ENCODE measurements at regions not wholly inside any gene's neighbourhood (a gene's known extent, or its start where the extent isn't known, plus 50 kb on each side); places are given as distances from the start of the nearest gene placed in this dataset.
"Not testable (repeated sequence)": the region's sequence is repeated elsewhere in the genome, so short reads cannot be mapped to it uniquely, and the experiment has no call there.

DNA sequence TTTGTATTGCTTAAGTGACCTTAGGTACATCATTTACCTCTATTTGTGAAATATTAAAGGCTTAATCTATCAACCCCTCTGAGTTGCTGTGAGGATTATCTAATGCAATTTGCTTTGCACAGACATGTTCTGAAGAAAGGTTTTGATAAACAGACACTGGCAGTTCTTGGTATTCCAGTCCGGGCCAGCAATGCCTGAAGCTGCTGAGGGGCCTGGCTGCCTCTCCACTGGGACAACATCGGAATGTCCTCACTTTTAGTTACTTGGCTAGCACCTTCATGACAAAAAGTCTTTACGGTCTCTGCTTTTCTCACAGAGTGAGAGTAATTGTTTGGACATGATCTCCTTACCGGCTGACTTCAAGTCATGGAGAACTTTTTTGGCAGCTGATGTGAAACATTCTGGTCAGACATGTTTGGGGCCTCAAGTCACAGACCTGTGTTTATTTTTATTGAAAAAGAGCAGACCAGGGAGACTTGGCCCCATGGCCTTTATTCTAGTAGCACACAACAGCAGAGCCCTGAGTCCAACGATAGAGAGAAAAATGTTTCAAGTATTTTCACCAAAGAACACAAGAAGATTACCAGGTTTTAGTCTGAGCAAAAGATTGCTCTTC is 1112.3 kb upstream of the FANCL start:
- no peak for DNase-seq

DNA sequence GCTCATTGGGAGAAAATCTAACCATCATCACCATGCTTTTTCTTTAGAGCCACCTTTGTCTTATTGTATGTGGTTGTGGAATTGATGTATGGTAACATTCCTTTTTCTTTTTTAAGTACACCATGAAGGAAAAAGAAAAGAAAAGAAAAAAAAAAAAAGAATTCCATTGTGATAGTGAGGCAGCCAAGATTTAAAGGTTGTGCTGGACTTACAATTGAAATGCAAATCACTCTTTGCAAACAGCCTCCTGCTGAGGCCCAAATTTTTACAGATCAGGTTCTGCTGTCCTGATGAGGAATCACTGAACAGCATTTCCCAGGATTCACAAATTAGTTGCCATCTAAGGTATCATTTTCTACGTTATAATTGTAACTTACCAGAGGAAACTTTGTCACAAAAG is 1101.0 kb upstream of the FANCL start:
- DNase-seq = no peak

DNA sequence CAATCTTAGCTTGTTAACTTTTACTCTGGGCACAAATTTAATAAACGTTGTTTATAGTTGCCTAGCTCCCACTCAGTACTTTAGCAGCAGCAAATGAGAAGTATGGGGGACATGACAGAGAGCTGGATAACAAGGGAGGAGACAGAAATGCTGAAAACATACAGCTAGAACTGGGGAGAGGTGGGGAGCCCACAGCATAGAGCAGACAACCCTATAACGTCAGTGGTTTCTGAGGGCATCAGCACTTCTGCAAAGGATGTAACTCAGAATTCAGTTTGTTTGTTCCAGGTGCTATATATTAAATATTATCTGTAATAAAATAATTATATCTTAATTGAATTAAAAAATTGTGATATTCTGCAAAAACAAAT is 1098.7 kb upstream of the FANCL start:
- DNase-seq = no peak

DNA sequence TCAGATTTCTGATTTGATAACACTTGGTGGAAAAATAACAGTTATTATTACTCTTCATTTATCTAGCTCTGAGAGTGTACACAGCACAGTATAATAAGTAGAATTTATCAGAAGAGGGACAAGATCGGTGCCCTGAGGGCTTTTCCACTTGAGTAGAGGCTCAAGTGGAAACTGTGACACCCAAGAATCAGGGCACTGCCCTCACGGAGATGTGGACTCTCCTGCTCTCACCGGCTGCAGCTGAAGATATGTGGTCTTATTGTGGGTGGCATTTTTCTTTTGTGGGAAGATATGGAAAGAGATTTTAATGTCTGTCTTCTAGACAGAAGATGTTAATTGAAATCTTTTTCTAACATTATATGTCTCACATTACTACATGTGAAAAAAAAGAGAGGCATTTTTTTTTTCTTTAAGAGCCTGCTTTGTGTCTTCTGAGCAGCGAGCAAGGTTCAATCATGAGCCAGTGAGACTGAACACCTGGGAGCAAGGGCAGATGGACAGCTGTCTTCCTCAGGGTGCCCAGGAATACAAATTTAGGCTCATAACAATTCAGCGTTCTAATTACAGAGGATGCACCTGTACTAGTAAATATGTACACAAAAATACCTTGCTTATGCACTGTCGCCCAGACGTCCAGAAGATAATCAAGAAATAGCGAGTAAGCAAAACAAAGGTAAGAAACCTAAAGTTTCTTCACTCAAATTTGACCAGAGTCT is 1098.2 kb upstream of the FANCL start:
- DNase-seq = no peak

DNA sequence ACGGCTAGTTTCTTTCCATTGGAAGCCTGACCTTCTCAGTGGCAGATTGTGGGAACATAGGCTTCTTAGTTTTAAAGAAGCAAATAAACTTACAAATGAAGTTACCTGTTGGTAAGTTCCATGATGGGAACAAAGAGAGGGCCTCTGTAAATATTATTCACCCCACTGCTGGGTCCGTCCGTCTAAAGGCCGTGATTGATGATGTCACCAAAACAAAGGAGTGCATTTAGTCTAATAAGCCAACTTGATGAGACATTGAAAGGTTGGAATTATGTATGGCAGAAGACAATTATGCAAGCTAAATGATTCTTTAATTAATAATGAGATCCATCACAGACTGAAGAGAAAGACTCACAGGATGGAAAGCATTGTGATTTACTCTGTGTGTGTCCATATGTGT is 1091.9 kb upstream of the FANCL start:
- no peak for DNase-seq

DNA sequence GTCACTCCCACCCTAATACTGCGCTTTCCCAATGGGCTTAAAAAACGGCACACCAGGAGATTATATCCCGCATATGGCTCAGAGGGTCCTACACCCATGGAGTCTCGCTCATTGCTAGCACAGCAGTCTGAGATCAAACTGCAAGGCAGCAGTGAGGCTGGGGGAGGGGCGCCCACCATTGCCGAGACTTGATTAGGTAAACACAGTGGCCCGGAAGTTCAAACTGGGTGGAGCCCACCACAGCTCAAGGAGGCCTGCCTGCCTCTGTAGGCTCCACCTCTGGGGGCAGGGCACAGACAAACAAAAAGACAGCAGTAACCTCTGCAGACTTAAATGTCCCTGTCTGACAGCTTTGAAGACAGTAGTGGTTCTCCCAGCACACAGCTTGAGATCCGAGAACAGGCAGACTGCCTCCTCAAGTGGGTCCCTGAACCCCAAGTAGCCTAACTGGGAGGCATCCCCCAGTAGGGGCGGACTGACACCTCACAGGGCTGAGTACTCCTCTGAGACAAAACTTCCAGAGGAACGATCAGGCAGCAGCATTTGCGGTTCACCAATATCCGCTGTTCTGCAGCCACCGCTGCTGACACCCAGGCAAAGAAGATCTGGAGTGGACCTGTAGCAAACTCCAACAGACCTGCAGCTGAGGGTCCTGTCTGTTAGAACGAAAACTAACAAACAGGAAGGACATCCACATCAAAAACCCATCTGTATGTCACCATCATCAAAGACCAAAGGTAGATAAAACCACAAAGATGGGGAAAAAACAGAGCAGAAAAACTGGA is 1085.6 kb upstream of the FANCL start:
- not testable (repeated sequence) for DNase-seq

DNA sequence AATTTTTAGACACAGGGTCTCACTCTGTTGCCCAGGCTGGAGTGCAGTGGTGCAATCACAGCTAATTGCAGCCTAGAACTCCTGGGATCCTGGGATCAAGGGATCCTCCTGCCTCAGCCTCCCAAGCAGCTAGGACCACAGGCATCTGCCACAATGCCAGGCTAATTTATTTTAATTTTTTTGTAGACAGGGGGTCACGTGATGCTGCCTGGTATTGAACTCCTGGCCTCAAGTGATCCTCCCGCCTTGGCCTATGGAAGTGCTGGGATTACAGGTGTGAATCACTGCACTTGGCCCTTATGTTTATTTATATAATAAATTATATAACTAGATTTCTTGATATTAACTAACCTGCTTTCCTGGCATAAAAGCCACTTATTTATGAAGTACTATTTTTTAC is 1081.7 kb upstream of the FANCL start:
- DNase-seq = no peak

DNA sequence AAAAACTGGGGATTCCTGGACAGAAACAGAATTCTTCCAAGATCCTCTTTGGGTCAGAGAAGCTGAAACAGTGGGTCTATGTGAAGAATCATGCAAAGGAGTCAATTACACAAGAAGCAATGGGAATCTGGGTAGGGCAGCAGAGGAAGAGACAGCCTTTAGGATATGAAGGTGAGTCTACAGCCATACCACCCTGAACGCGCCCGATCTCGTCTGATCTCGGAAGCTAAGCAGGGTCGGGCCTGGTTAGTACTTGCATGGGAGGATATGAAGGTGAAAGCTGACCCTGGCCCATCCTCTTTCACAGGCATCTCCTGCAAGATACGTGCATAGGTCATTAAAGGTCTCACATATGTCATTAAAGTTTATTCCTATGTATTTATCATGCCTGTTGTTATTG is 1080.9 kb upstream of the FANCL start:
- no peak for DNase-seq

DNA sequence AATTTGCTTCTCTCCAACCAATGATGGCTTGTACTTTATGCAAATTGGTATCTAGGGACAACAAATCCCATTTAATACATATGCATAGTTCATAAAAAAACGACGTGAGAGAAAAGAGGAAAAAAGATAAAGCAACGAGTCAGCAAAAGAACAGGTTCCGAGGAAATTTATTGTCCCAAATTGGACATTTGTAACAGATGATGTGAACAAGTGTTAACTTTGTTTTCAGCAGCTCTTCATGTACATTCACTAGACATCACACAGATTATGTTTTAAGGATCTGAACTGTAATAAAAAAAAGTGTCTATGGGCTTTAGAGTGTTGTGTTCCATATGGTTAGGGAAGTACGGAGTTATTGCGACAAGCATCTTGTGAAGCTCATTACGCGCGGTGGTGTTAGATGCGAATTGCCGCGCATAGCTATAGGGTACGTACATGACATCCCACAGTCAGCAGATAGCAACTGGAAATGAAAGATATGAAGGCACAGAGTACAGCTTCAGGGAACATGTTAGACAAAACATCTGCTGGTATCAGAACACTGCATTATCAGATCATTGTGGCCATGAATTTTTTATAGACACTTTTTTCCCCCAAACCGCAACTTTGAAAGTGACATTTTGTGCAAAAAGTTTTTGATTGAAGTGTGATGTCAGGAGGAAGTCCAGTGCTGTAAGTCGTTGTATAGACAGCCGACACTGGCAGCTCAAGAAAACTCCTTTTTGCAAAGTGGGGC is 1073.1 kb upstream of the FANCL start:
- no peak for DNase-seq

DNA sequence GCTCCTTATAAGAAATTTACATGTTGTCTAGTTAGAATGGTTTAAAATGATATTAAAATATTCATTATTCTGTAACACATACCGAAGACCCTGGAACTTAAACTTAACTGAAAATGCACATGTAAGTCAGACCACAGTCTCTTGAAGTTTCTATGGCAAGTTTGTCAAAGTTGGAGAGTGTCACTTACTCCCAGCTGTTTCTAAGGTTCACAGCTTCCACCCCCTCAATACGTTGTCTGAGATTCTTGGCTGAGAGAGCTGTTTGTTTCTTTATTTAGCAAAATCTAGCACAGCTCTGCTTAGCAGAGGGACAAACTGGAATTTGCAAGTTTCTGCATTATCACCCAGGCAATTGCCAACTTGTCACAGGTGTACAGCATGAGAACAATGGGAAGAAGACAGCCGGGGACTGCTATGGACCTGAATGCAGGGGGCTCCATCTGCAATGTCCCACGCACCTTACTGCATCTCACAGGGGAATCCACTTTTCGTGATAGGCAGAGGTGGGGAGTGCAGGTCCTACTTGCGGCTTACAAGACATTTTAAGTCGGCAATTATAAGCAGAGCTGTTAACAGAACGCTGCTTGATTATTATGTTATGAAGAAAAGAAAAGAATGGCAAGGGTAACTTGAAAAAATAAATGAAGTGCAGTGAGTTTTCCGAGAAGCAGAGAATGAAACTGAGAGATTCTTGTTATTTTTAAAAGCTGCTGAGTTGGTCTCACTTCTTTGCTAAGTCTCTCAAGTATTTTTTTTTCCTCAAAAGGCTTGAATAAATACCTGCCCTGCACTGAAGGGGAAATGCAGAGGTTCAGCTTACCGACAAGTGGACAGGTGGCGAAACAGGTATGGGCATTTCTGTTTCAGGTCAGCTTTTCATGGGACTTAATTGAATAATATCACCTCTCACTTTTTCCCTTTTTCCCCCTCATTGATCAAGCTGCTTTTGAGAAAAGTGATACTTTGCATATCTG is 1072.1 kb upstream of the FANCL start:
- no peak for DNase-seq

DNA sequence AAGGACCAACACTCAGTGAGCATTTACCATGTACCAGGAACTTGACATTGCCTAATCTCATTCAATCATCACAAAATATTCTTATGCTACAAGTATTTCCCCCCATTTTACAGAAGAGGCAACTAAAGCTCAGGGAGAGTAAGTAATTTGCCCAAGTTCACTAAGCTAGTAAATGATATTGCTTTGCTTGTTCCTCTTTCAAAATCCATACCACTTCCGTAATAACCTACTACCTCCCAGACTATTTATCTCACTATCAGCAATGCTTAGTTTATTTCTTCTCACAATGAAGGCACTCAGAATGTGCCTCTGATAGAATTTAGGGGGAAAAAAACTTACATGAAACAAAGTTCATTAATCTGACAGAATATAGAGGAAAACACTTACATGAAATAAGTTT is 1070.9 kb upstream of the FANCL start:
- DNase-seq = no peak

DNA sequence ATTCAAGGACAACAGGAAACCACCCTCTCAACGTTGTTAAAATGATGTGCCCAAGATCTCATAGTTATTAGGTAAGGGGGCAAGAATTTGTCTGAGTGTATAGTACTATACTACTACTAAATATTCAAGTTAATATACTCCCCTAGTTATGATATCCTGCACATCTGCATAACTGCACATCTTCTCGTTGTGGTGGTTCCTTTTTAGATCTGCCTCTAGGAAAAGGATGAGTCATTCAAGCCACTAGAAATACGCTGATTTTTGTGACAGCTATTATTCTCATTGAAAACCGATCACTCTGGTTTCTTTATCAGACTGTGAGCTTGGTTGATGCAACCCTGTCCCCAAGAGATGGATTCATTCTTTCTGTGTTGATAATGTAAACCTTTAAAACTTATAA is 1067.0 kb upstream of the FANCL start:
- DNase-seq = no peak

DNA sequence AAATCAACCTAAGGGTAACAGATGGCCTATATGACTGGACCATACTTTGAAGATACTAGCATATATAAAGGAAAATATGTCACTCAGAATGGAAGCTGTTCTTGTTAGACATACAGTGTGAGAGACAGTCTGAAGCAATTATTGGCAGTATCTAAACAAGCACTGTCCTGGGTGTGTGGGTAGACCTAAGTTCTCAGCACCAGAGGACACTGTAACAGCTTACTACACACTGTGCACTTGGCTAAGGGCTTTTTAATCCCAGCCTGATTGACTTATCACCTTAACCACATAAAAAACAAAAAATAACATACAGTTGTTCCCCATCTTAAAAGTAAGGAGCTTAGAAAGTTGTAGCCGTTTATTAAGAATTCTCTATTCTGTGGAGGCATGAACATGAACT is 1066.1 kb upstream of the FANCL start:
- no peak for DNase-seq

DNA sequence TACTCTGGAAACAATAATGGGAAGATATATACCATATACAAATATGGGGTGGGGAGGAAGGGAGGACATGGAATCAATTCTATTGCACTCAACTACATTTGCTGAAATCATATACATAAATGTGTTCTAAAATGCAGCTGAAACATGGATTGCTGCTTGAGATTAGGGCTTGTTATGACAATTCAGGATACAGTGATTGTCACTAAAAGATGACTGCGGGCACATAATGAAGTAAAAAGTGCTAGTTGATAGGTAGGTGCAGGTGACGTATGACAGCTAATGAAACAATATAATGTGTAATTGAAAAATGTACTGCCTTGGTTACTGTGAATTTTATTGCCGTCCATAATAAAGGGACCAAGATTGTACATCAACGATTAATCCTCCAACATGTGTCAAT is 1062.1 kb upstream of the FANCL start:
- no peak for DNase-seq

DNA sequence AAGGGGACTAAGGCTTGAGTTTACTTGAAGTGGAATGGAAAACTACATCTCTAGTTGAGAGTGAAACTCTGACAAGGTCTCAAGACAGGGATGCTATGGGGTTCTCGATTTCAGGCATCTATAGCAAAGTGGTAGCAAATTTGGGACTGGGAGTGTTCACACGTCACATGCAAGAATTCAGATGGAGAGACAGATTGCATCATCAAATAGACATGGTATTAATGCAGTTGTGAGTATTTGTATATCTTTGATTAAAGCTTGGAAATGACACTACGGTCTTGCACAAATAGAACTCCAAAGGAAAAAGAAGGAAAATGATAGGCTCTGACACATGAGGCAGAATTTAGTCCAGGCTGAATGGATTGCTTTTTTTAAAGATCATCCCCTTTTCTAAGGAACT is 1061.6 kb upstream of the FANCL start:
- DNase-seq = no peak

DNA sequence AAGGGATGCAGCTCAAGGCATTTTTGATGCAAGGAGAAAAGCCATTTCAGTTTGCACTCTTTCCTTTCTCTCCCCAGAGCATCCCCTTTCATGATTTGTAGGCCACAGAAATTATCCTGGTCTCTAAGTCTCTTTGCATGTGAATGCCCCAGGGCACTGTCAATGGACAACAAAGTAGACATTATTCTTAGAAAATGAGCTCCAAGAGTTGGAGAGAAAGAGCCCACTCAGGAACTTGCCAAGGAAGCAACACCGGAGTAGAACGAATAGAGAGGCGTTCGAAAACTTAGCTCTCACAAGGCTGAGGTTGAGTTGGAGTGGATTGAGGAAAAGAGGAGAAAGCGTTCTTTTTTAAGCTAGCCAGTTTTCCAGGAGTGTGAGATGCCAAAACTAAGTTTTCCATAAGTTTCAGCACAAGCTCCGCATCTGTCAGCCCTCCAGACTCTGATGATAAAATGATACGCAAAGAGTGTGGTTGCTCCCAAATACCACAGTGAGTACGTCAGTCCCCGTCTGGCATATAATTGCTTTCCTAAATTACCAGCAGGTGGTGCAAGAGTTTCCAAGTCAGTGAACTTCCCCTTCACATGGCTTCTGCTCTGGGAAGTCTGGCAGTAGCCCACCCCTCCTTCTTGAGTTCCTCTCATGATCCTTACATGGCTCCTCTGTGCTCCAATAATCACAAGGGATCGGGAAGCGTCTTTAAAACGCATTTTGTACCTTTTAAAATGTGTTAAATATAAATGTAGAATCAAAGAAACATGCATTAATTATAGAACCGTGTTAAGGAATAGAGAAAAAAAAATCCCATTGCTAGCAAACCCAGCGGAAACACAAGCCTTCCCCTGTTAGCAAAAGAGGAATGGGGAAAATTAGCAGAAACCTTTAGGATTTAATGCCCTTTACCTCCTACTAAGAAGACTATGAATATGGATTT is 1060.6 kb upstream of the FANCL start:
- peak in 19 of 51 donors; percentile 1 to 62 (median 9) for DNase-seq

DNA sequence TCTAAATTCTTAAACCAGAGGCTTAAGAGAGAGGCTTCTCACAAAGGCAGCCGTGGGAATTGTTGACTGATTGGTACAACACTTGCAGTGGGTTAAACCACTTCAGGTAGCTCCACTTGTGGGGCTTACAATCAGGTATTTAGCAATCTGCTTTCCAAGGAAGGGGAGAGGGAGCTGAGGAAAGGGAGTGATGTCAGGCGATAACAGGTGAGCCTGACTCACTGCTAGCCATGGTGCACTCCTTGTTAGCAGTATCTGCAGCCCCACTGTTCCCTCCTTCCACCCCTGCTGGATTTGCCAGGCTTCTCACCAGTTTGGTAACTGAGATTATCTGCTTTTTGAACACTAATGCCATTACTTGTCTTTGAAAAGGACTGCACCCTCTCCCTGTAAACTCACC is 1056.7 kb upstream of the FANCL start:
- DNase-seq = no peak

DNA sequence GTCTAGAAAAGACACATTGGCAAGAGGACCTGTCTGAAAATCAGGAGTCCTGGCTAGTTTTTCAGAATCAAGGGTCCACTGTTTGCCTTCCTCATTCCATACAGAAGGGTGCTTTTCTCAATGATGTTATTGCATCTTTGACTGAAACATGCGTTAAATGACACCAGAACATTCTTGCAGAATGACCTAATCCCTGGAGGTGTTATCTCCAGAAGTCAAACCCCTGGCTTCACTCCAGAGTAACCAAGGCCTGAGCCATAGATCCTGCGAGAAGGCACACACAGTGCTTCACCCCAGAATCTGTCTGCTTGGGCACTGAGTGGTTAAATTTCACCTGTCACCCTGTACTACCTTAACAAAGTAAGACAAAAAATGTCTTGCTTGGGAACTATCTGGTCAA is 1055.2 kb upstream of the FANCL start:
- DNase-seq = no peak

DNA sequence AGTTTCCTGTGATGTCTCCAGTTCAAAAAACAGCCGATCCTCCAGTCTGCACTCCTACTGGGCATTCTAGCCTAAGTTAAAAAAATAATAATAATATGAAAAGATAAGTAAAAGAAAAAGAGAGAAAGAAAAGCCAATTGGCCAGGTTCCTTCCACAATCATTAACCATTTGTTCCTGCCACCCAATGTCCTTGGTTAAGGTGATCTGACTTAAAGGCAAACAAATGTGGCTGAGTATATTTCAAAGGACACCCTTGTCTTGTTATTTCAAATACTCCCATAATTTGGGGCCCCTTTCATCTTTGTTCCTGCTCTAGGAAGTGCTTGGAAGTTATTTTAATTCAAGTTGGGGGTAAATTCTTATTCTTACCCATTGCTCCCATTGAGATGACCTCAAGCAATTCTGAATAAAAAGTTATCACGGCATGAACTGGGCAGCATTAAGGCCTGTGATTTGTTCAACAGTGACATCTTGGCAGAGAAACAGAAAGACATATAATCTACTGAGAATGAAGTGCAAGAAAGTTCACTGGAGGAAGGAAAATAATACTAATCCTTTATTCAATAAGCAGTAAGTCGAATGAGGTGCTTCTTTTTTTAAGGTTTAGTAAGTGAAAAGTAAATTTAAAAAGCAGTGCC is 1054.5 kb upstream of the FANCL start:
- no peak for DNase-seq
